ENCODE measurements at regions not wholly inside any gene's neighbourhood (a gene's known extent, or its start where the extent isn't known, plus 50 kb on each side); places are given as distances from the start of the nearest gene placed in this dataset.

DNA sequence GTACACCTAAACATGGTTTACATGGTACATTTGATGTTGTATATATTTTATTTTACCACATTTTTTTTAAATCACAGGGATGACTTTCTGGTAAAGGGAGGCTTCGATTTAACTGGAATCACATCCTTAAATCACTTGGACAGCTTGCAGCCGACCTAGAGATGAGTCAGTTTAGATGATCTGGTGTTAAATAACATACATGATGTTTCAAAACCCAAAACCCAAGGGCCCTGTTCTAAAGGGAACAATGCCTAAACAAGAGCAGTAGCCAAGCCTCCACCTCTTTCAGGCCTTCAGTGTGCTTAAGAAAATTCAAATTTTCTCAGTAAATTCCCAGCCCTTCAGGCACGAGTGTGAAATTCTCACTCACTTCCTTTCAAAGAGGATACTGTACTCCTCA, 108.8 kb downstream of the WT1 start:
- BruUV-seq (replicated peaks), result no TSS peak
- no CpG with 5 or more reads among the region's 3 CpGs for WGBS, 2 experiments (ENCODE audit: extremely low coverage in 2 of 2, insufficient read length in 1 of 2)
- no peaks in the 10 kb centered on the region for H3K9me3 ChIP-seq (ENCODE audit: control insufficient read depth, insufficient read depth, low read length)

More for the DNA sequence above, 108.8 kb downstream of the WT1 start:
- Histone ChIP-seq H2BK20ac (ENCODE audit: low read depth, low read length) (no peak overlapping the region), H4K91ac (ENCODE audit: insufficient read depth, low read depth, low read length) (no peak overlapping the region), H3K4ac (ENCODE audit: low read depth, low read length) (no peak overlapping the region), H4K8ac (ENCODE audit: low read depth in 2 of 2, low read length in 2 of 2) (no peak overlapping the region), H3K18ac (ENCODE audit: low read depth, low read length) (no peak overlapping the region), H3K27ac (ENCODE audit: insufficient read depth, low read length) (no peak overlapping the region), H2BK5ac (ENCODE audit: low read depth, low read length, poor library complexity, severe bottlenecking) (no peak overlapping the region), H2AK9ac (replicated peaks; ENCODE audit: low read depth, low read length, poor library complexity) (no peak overlapping the region), H3K4me2 (ENCODE audit: low read depth, low read length) (no peak overlapping the region), H3K79me1 (ENCODE audit: low read depth in 1 of 2, low read length in 2 of 2) (no peaks in the 10 kb centered on the region), H3K4me1 (ENCODE audit: control insufficient read depth, insufficient read depth, low read length) (no peaks in the 10 kb centered on the region), H2BK15ac (ENCODE audit: low read depth, low read length) (no peak overlapping the region), H2BK120ac (ENCODE audit: low read depth, low read length) (no peak overlapping the region), H3K9me1 (ENCODE audit: insufficient read depth, low read length) (no peaks in the 10 kb centered on the region), H3K23ac (ENCODE audit: low read depth, low read length) (no peak overlapping the region), H3K9ac (ENCODE audit: low read depth, low read length) (no peak overlapping the region), H4K5ac (ENCODE audit: low read depth, low read length) (no peak overlapping the region), H3K36me3 (ENCODE audit: control insufficient read depth, insufficient read depth, low read length) (no peaks in the 10 kb centered on the region), H2AK5ac (ENCODE audit: low read depth, low read length) (no peak overlapping the region), H2AFZ (replicated peaks; ENCODE audit: low read length, poor library complexity) (no peak overlapping the region), H3K27me3 (ENCODE audit: control insufficient read depth, insufficient read depth, low read length) (no peaks in the 10 kb centered on the region; the same call in 1 of the 2 replicates), H3K4me3 (ENCODE audit: insufficient read depth, low read depth, low read length) (no peak overlapping the region), H3K56ac (ENCODE audit: extremely low read depth, insufficient read depth, low read length) (no peak overlapping the region), H4K20me1 (ENCODE audit: insufficient read depth, low read length) (no peaks in the 10 kb centered on the region), H3K14ac (replicated peaks; ENCODE audit: low read depth, low read length) (no peak overlapping the region)
- TF ChIP-seq NFE2L2 (IDR thresholded peaks at IDR 0.05; ENCODE audit: low read depth, low read length) (no peak), MAZ (IDR thresholded peaks at IDR 0.05; ENCODE audit: borderline replicate concordance, low read depth, low read length) (no peak)
- TF ChIP-seq, protein P1, sequence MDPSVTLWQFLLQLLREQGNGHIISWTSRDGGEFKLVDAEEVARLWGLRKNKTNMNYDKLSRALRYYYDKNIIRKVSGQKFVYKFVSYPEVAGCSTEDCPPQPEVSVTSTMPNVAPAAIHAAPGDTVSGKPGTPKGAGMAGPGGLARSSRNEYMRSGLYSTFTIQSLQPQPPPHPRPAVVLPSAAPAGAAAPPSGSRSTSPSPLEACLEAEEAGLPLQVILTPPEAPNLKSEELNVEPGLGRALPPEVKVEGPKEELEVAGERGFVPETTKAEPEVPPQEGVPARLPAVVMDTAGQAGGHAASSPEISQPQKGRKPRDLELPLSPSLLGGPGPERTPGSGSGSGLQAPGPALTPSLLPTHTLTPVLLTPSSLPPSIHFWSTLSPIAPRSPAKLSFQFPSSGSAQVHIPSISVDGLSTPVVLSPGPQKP (IDR thresholded peaks at IDR 0.05; ENCODE audit: borderline replicate concordance, low read depth, low read length), result no peak
- ATAC-seq (ENCODE audit: low read depth) (no peak), DNase-seq (no peak)
- CTCF ChIA-PET, result no interaction called here
- in situ Hi-C loops (cut with MboI; ENCODE audit: low sequenced_read_pairs) (loop anchor here (10.0 kb wide), 1 partner anchor 458 kb away; no protein-coding TSS in a partner anchor), intact Hi-C loops (cut with micrococcal nuclease) (loop anchor here (10.0 kb wide), 1 partner anchor 258 kb away; the partner anchor contains the start of gene EIF3M), dilution Hi-C loops (cut with HindIII; ENCODE audit: low sequenced_read_pairs, unreplicated experiment) (no loop called here)
- POLR2A ChIA-PET (ENCODE audit: unreplicated experiment), result no interaction called here

Data from IMR-90 (cell line).